Sigmoid colon (tissue), 6 donors: ENCODE measurements at regions not wholly inside any gene's neighbourhood (a gene's known extent, or its start where the extent isn't known, plus 50 kb on each side); places are given as distances from the start of the nearest gene placed in this dataset.

ENCODE experiments used
- DNase-seq: peaks from one replicate; pipeline ENCODE4 v3.0.0-alpha.2; 2019
- H3K27ac ChIP-seq, 4 donors: fragments of 200-600 bp; sonication (generic); one replicate each; pipeline ENCODE4 v1.5.1; 2016 to 2019; ENCODE audit warnings: mild to moderate bottlenecking in 1 of 4
- H3K27me3 ChIP-seq, 3 donors: fragments of 200-600 bp; sonication (generic); one replicate each; pipeline ENCODE4 v1.5.1; 2019; ENCODE audit warnings: mild to moderate bottlenecking in 1 of 3
- H3K36me3 ChIP-seq, 4 donors: fragments of 200-600 bp; sonication (generic); one replicate each; pipeline ENCODE4 v1.5.1; 2016 to 2019
- H3K4me1 ChIP-seq, 4 donors: fragments of 200-600 bp; sonication (generic); one replicate each; pipeline ENCODE4 v1.5.1; 2017 to 2019
- H3K4me3 ChIP-seq, 4 donors: fragments of 200-600 bp; sonication (generic); one replicate each; pipeline ENCODE4 v1.5.1; 2017 to 2019; ENCODE audit warnings: mild to moderate bottlenecking in 2 of 4, moderate library complexity in 1 of 4
- H3K9me3 ChIP-seq, 4 donors: fragments of 200-600 bp in 3 of 4; sonication (generic) in 3 of 4; one replicate each; pipeline versions ENCODE4 v1.5.1 to v1.6.1; 2013 to 2019
- EP300 ChIP-seq, 4 donors: sonication (generic); formaldehyde crosslinking; IDR thresholded peaks; one replicate each; pipeline ENCODE4 v1.6.1; 2017; ENCODE audit warnings: antibody characterized with exemption in 4 of 4
- POLR2A ChIP-seq, 2 donors: fragments of 450-650 bp; IDR thresholded peaks; one replicate each; pipeline ENCODE4 v1.6.1; 2016; ENCODE audit warnings: antibody characterized with exemption in 2 of 2, mild to moderate bottlenecking in 2 of 2, moderate library complexity in 2 of 2
- POLR2AphosphoS5 ChIP-seq, 4 donors: sonication (generic); formaldehyde crosslinking; IDR thresholded peaks; one replicate each; pipeline ENCODE4 v1.6.1; 2017; ENCODE audit warnings: antibody characterized with exemption in 4 of 4
- WGBS, 2 donors: extraction: QIAGEN DNeasy Blood & Tissue Kit; methylation state at CpG; one replicate each; pipeline ENCODE4 v1.1.7; 2013; 5-methylcytosine and 5-hydroxymethylcytosine counted together
- intact Hi-C: fragments of 100-400 bp; cut with DNase I; formaldehyde crosslinking; loops from one replicate; pipeline ENCODE4 v1.15.1; 2023
- TF ChIP-seq, protein P1 (sequence below), 4 experiments: fragments of 450-650 bp in 3 of 4; fragments of 200-600 bp in 1 of 4; IDR thresholded peaks; one replicate each; pipeline ENCODE4 v1.5.1; 2016 to 2019; ENCODE audit warnings: antibody characterized with exemption in 4 of 4, mild to moderate bottlenecking in 3 of 4, moderate library complexity in 2 of 4
- donor health status: healthy with polysubstance abuse.
- donor health status: healthy.

DNA sequence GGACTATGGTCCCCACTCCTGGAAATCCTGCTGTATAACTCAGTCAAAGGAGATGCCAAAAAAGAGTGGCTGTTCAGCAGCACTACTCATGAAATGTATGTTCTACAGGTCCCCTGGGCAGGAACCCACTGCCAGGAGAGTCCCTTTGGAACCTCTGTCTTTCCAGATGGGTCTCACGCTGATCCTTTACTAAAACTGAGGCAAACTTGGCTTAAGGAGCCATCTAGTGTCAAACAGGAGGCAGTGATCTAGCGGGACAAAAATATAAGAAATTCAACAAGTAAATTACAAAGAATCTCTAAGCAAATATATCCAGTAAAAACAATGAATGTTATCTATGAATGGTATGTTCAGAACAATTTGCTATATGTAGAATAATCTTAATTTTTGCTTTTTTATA, 80.5 kb upstream of the PRMT6 start:
- Histone ChIP-seq H3K36me3 (no peaks in the 10 kb centered on the region), H3K4me3 (no peak overlapping the region), H3K27ac (no peak overlapping the region), H3K9me3 (no peaks in the 10 kb centered on the region), H3K4me1 (peaks cover 0 to 23% (median 3%) of the 10 kb centered on the region in 4 donors), H3K27me3 (no peaks in the 10 kb centered on the region)
- intact Hi-C loops = loop anchor here (10.0 kb wide), 1 partner anchor 769 kb away; no protein-coding TSS in a partner anchor
- TF ChIP-seq, protein P1, sequence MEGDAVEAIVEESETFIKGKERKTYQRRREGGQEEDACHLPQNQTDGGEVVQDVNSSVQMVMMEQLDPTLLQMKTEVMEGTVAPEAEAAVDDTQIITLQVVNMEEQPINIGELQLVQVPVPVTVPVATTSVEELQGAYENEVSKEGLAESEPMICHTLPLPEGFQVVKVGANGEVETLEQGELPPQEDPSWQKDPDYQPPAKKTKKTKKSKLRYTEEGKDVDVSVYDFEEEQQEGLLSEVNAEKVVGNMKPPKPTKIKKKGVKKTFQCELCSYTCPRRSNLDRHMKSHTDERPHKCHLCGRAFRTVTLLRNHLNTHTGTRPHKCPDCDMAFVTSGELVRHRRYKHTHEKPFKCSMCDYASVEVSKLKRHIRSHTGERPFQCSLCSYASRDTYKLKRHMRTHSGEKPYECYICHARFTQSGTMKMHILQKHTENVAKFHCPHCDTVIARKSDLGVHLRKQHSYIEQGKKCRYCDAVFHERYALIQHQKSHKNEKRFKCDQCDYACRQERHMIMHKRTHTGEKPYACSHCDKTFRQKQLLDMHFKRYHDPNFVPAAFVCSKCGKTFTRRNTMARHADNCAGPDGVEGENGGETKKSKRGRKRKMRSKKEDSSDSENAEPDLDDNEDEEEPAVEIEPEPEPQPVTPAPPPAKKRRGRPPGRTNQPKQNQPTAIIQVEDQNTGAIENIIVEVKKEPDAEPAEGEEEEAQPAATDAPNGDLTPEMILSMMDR (IDR thresholded peaks at IDR 0.05) = no peak
- TF ChIP-seq POLR2AphosphoS5 (IDR thresholded peaks at IDR 0.05) = no peak
- no peak for TF ChIP-seq POLR2A (IDR thresholded peaks at IDR 0.05)
- TF ChIP-seq EP300 (IDR thresholded peaks at IDR 0.05) = no peak
- DNase-seq = no peak
- WGBS, 2 donors = 79 to 90% methylated on average over 2 of the region's 2 CpGs

DNA sequence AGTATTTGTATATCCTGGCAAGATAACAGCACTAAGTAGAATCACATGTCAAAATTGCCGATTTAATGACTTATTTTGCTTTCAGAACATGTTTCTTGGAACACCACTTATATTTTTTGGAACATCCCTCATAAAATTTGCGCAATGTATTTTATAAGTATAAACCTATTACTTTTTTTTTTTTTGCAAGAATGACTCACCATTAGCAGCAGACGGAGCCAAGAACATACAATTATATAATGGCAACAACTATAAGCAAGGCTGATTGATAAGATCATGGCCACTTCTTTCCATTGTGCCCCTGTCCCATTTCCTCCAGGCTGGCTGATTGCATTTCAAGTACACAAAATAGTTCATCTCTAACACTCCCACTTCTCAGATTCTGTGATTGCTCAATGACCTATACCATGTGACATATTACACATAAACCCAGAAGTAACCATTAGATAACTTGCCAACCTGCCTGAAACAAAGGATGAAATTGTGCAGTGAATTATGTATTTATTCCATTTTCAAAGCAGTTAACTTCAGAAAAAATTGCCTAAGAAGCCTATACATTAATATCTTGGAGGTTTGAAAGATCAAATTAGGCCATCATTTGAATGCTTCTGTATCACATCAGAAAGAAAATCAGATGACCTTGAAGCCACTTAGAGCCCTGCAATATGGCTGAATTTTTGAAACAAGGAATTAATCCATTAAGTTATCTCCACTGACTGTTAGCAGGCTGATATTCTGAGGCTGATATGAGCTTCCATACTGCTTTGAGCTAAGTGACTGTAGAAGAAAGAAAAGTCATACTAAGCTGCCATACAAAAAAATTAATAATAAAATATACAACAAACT, 77.8 kb upstream of the PRMT6 start:
- H3K9me3 ChIP-seq = no peaks in the 10 kb centered on the region
- peaks cover 0 to 10% (median 3%) of the 10 kb centered on the region in 4 donors for H3K4me1 ChIP-seq
- no peak overlapping the region for H3K27ac ChIP-seq
- TF ChIP-seq EP300 (IDR thresholded peaks at IDR 0.05) (peak in 1 of 4 donors; percentile 29), POLR2A (IDR thresholded peaks at IDR 0.05) (no peak), POLR2AphosphoS5 (IDR thresholded peaks at IDR 0.05) (peak in 2 of 4 donors; percentile 6 to 34)
- TF ChIP-seq, protein P1 (IDR thresholded peaks at IDR 0.05) = no peak
- no peak overlapping the region for H3K4me3 ChIP-seq
- 37 to 75% methylated on average over 3 of the region's 3 CpGs for WGBS, 2 donors
- H3K27me3 ChIP-seq = no peaks in the 10 kb centered on the region
- no peaks in the 10 kb centered on the region for H3K36me3 ChIP-seq
- intact Hi-C loops = loop anchor here (10.0 kb wide), 1 partner anchor 766 kb away; no protein-coding TSS in a partner anchor
- DNase-seq = no peak

DNA sequence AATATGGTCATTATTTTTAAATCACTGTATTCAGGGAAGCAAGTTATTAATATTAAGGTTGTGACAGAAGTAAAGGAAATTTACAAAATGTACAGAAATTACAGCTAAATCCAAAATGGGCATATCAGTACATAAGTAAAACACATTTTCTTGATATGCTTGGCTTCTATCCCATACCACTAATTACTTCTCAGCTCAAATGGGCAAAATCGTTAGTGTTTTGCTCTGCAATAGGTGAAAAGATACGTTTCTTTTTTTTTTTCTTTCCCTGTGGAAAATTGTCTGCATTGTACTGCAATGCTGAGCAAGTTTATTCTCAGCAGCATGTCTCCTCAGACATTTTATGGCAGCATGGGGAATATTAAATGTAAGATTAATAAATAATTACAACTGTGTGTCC, 77.1 kb upstream of the PRMT6 start:
- no peak for DNase-seq
- Histone ChIP-seq H3K36me3 (no peaks in the 10 kb centered on the region), H3K4me1 (peaks cover 0 to 10% (median 3%) of the 10 kb centered on the region in 4 donors), H3K27ac (no peak overlapping the region), H3K9me3 (no peaks in the 10 kb centered on the region), H3K4me3 (no peak overlapping the region), H3K27me3 (no peaks in the 10 kb centered on the region)
- WGBS, 2 donors = 71 to 85% methylated on average over 2 of the region's 2 CpGs
- TF ChIP-seq, protein P1 (IDR thresholded peaks at IDR 0.05) = no peak
- no peak for TF ChIP-seq POLR2AphosphoS5 (IDR thresholded peaks at IDR 0.05)
- TF ChIP-seq POLR2A (IDR thresholded peaks at IDR 0.05) = no peak
- TF ChIP-seq EP300 (IDR thresholded peaks at IDR 0.05) = no peak
- intact Hi-C loops = loop anchor here (10.0 kb wide), 1 partner anchor 765 kb away; no protein-coding TSS in a partner anchor

- Histone ChIP-seq H3K27me3 (no peaks in the 10 kb centered on the region), H3K9me3 (no peaks in the 10 kb centered on the region), H3K27ac (no peak overlapping the region), H3K4me3 (no peak overlapping the region), H3K4me1 (peaks cover 0 to 10% (median 3%) of the 10 kb centered on the region in 4 donors), H3K36me3 (no peaks in the 10 kb centered on the region)
- TF ChIP-seq EP300 (IDR thresholded peaks at IDR 0.05) = no peak
- no peak for TF ChIP-seq POLR2AphosphoS5 (IDR thresholded peaks at IDR 0.05)
- TF ChIP-seq POLR2A (IDR thresholded peaks at IDR 0.05) = no peak
- TF ChIP-seq, protein P1 (IDR thresholded peaks at IDR 0.05) = no peak
- no peak for DNase-seq
- 55 to 76% methylated on average over 3 of the region's 3 CpGs for WGBS, 2 donors
- intact Hi-C loops = loop anchor here (5.0 kb wide), 1 partner anchor 77 kb away; the partner anchor contains the start of gene PRMT6
Observed at GRCh38 chr1:106980121-106980520, 76.4 kb upstream of the PRMT6 start.
